IMR-90 (cell line): ENCODE measurements at regions not wholly inside any gene's neighbourhood (a gene's known extent, or its start where the extent isn't known, plus 50 kb on each side); places are given as distances from the start of the nearest gene placed in this dataset.

Experiments used
- ATAC-seq: fragments of 200-7000 bp; cut with Tn5 transposase; 2 replicates; pipeline ENCODE4 v1.9.1; 2020; ENCODE audit warnings: low read depth, mild to moderate bottlenecking, moderate library complexity
- BruUV-seq: library from RNA; stranded (reverse); fragments of 400-500 nt; replicated peaks from 2 replicates; lab custom pipeline; 2021; lab: Mats Ljungman, UMichigan
- CTCF ChIA-PET: fragments of 300-600 bp; formaldehyde crosslinking; extraction: SDS; loops from one replicate; lab custom pipeline; 2021; ENCODE audit warnings: antibody characterized with exemption; lab: Yijun Ruan, JAX
- POLR2A ChIA-PET: fragments of 300-600 bp; sonication (Branson Sonifier 250); formaldehyde crosslinking; loops from one replicate; lab custom pipeline; 2022; ENCODE audit warnings: antibody characterized with exemption; ENCODE audit not compliant: unreplicated experiment; lab: Charles Lee
- DNase-seq: peaks from one replicate; pipeline ENCODE4 v3.0.0; 2013
- H2AFZ ChIP-seq: replicated peaks from 2 replicates; pipeline ENCODE3; 2013; ENCODE audit warnings: low read length, mild to moderate bottlenecking; ENCODE audit not compliant: poor library complexity
- H2AK5ac ChIP-seq: 2 replicates; pipeline ENCODE4 v1.6.1; 2013; ENCODE audit warnings: low read depth, low read length, inconsistent platforms
- H2AK9ac ChIP-seq: replicated peaks from 2 replicates; pipeline ENCODE3; 2013; ENCODE audit warnings: mild to moderate bottlenecking, low read depth, low read length, moderate library complexity; ENCODE audit not compliant: poor library complexity
- H2BK120ac ChIP-seq: 2 replicates; pipeline ENCODE4 v1.6.1; 2013; ENCODE audit warnings: low read depth, low read length, inconsistent platforms
- H2BK15ac ChIP-seq: 3 replicates; pipeline ENCODE4 v1.6.1; 2013; ENCODE audit warnings: low read depth, low read length, inconsistent platforms
- H2BK20ac ChIP-seq: 2 replicates; pipeline ENCODE4 v1.6.1; 2013; ENCODE audit warnings: low read depth, mild to moderate bottlenecking, inconsistent platforms, low read length, moderate library complexity
- H2BK5ac ChIP-seq: 2 replicates; pipeline ENCODE4 v1.6.1; 2013; ENCODE audit warnings: mild to moderate bottlenecking, low read depth, low read length, inconsistent platforms; ENCODE audit not compliant: poor library complexity, severe bottlenecking
- H3K14ac ChIP-seq: replicated peaks from 2 replicates; pipeline ENCODE4 v1.6.1; 2013; ENCODE audit warnings: low read depth, low read length, inconsistent platforms
- H3K18ac ChIP-seq: 2 replicates; pipeline ENCODE4 v1.6.1; 2013; ENCODE audit warnings: low read depth, low read length, control low read depth
- H3K23ac ChIP-seq: 2 replicates; pipeline ENCODE4 v1.6.1; 2013; ENCODE audit warnings: low read depth, low read length, inconsistent platforms
- H3K27ac ChIP-seq: 2 replicates; pipeline ENCODE4 v1.5.1; 2013; ENCODE audit warnings: mild to moderate bottlenecking, control low read depth, low read length; ENCODE audit not compliant: insufficient read depth
- H3K27me3 ChIP-seq: 2 replicates; pipeline ENCODE4 v1.6.1; 2013; ENCODE audit warnings: low read length; ENCODE audit not compliant: control insufficient read depth, insufficient read depth
- H3K36me3 ChIP-seq: 2 replicates; pipeline ENCODE4 v1.6.1; 2013; ENCODE audit warnings: low read length, mixed read lengths; ENCODE audit not compliant: control insufficient read depth, insufficient read depth
- H3K4ac ChIP-seq: 2 replicates; pipeline ENCODE4 v1.6.1; 2013; ENCODE audit warnings: low read depth, low read length, inconsistent platforms
- H3K4me1 ChIP-seq: 2 replicates; pipeline ENCODE4 v1.6.1; 2013; ENCODE audit warnings: low read length, mixed read lengths; ENCODE audit not compliant: control insufficient read depth, insufficient read depth
- H3K4me2 ChIP-seq: 2 replicates; pipeline ENCODE4 v1.6.1; 2013; ENCODE audit warnings: low read depth, mild to moderate bottlenecking, control low read depth, low read length, moderate library complexity
- H3K4me3 ChIP-seq: 2 replicates; pipeline ENCODE4 v1.5.1; 2013; ENCODE audit warnings: low read depth, mild to moderate bottlenecking, control low read depth, low read length, moderate library complexity; ENCODE audit not compliant: insufficient read depth
- H3K56ac ChIP-seq: 2 replicates; pipeline ENCODE4 v1.6.1; 2013; ENCODE audit warnings: low read length, inconsistent platforms; ENCODE audit not compliant: insufficient read depth; ENCODE audit errors: extremely low read depth
- H3K79me1 ChIP-seq, 2 experiments: 2 replicates each; pipeline ENCODE4 v1.6.1; 2013; ENCODE audit warnings: low read length in 2 of 2, inconsistent platforms in 1 of 2, low read depth in 1 of 2
- H3K9ac ChIP-seq: 2 replicates; pipeline ENCODE4 v1.6.1; 2013; ENCODE audit warnings: low read depth, low read length, control low read depth
- H3K9me1 ChIP-seq: 2 replicates; pipeline ENCODE4 v1.6.1; 2013; ENCODE audit warnings: low read length, inconsistent platforms; ENCODE audit not compliant: insufficient read depth
- H3K9me3 ChIP-seq: 2 replicates; pipeline ENCODE4 v1.6.1; 2013; ENCODE audit warnings: low read length; ENCODE audit not compliant: control insufficient read depth, insufficient read depth
- H4K20me1 ChIP-seq: 2 replicates; pipeline ENCODE4 v1.6.1; 2013; ENCODE audit warnings: low read length, inconsistent platforms; ENCODE audit not compliant: insufficient read depth
- H4K5ac ChIP-seq: 2 replicates; pipeline ENCODE4 v1.6.1; 2013; ENCODE audit warnings: mild to moderate bottlenecking, low read depth, low read length, control low read depth
- H4K8ac ChIP-seq, 2 experiments: 2 replicates each; pipeline ENCODE4 v1.6.1; 2013; ENCODE audit warnings: low read depth in 2 of 2, low read length in 2 of 2, control low read depth in 1 of 2, inconsistent platforms in 1 of 2
- H4K91ac ChIP-seq: 2 replicates; pipeline ENCODE4 v1.6.1; 2013; ENCODE audit warnings: low read depth, low read length, inconsistent platforms; ENCODE audit not compliant: insufficient read depth
- BHLHE40 ChIP-seq: fragments of 150-350 bp; IDR thresholded peaks from 2 replicates; pipeline ENCODE4 v1.6.1; 2016; ENCODE audit warnings: mild to moderate bottlenecking, low read depth, low read length
- CEBPB ChIP-seq: IDR thresholded peaks from 2 replicates; pipeline ENCODE4 v1.6.1; 2012; ENCODE audit warnings: low read depth, low read length, improper control_type of control experiment
- CHD1 ChIP-seq: IDR thresholded peaks from 2 replicates; pipeline ENCODE4 v1.6.1; 2012; ENCODE audit warnings: low read depth, low read length, improper control_type of control experiment
- CTCF ChIP-seq: conservative IDR thresholded peaks from 2 replicates; pipeline ENCODE4 v1.5.1; 2012; ENCODE audit warnings: mild to moderate bottlenecking, low read depth, low read length, improper control_type of control experiment
- ELK1 ChIP-seq: fragments of 150-350 bp; IDR thresholded peaks from 2 replicates; pipeline ENCODE4 v1.6.1; 2016; ENCODE audit warnings: low read depth, mild to moderate bottlenecking, low read length, moderate library complexity, borderline replicate concordance
- FOS ChIP-seq: fragments of 150-350 bp; IDR thresholded peaks from 2 replicates; pipeline ENCODE4 v1.6.1; 2016; ENCODE audit warnings: low read depth, low read length
- MAFK ChIP-seq: IDR thresholded peaks from 2 replicates; pipeline ENCODE4 v1.6.1; 2012; ENCODE audit warnings: low read depth, low read length, improper control_type of control experiment
- MAZ ChIP-seq: IDR thresholded peaks from 2 replicates; pipeline ENCODE4 v1.6.1; 2012; ENCODE audit warnings: low read depth, mild to moderate bottlenecking, low read length, improper control_type of control experiment, moderate library complexity, borderline replicate concordance
- MXI1 ChIP-seq: IDR thresholded peaks from 2 replicates; pipeline ENCODE4 v1.6.1; 2012; ENCODE audit warnings: low read depth, mild to moderate bottlenecking, low read length, moderate library complexity, borderline replicate concordance
- NFE2L2 ChIP-seq: fragments of 150-350 bp; IDR thresholded peaks from 2 replicates; pipeline ENCODE4 v1.6.1; 2016; ENCODE audit warnings: low read depth, mild to moderate bottlenecking, low read length
- POLR2A ChIP-seq: IDR thresholded peaks from 2 replicates; pipeline ENCODE4 v1.6.1; 2012; ENCODE audit warnings: mild to moderate bottlenecking, low read depth, low read length
- RAD21 ChIP-seq: IDR thresholded peaks from 2 replicates; pipeline ENCODE4 v1.6.1; 2012; ENCODE audit warnings: low read length, improper control_type of control experiment
- RCOR1 ChIP-seq: IDR thresholded peaks from 2 replicates; pipeline ENCODE4 v1.6.1; 2012; ENCODE audit warnings: mild to moderate bottlenecking, low read length, improper control_type of control experiment; ENCODE audit not compliant: insufficient replicate concordance
- RFX5 ChIP-seq: IDR thresholded peaks from 2 replicates; pipeline ENCODE4 v1.8.0; 2012; ENCODE audit warnings: low read depth, mild to moderate bottlenecking, low read length, moderate library complexity
- SMC3 ChIP-seq: fragments of 150-350 bp; IDR thresholded peaks from 2 replicates; pipeline ENCODE4 v1.6.1; 2016; ENCODE audit warnings: low read depth, mild to moderate bottlenecking, antibody characterized with exemption, low read length, moderate library complexity
- USF2 ChIP-seq: fragments of 150-350 bp; IDR thresholded peaks from 2 replicates; pipeline ENCODE4 v1.6.1; 2017; ENCODE audit warnings: mild to moderate bottlenecking, antibody characterized with exemption, low read length, low read depth
- WGBS, 2 experiments: methylation state at CpG; one replicate each; pipeline versions ENCODE4 v1.1.5 to v1.1.7; 2013; ENCODE audit warnings: missing lambda C conversion rate in 2 of 2; ENCODE audit not compliant: insufficient read length in 1 of 2; ENCODE audit errors: extremely low coverage in 2 of 2; 5-methylcytosine and 5-hydroxymethylcytosine counted together
- dilution Hi-C: fragments of 300-500 bp; cut with HindIII; formaldehyde crosslinking; loops from one replicate; pipeline ENCODE4 v1.14.3; 2018; ENCODE audit warnings: low sequenced_read_pairs; ENCODE audit not compliant: unreplicated experiment
- in situ Hi-C: fragments of 300-500 bp; cut with MboI; formaldehyde crosslinking; loops from 3 replicates; pipeline ENCODE4 v1.14.3; 2019; ENCODE audit warnings: low sequenced_read_pairs, inconsistent platforms, mixed read lengths
- intact Hi-C: fragments of 100-400 bp; cut with micrococcal nuclease; formaldehyde crosslinking; loops from 2 replicates; pipeline ENCODE4 v1.10.0; 2022

- Histone ChIP-seq H4K20me1 (no peaks in the 10 kb centered on the region), H3K4me1 (no peaks in the 10 kb centered on the region; the same call in 1 of the 2 replicates), H3K9me3 (peaks cover 4% of the 10 kb centered on the region), H3K23ac (no peak overlapping the region), H2BK5ac (no peak overlapping the region), H3K9ac (no peak overlapping the region), H4K5ac (no peak overlapping the region), H3K36me3 (no peaks in the 10 kb centered on the region), H2AFZ (no peak overlapping the region), H3K4me3 (no peak overlapping the region), H2AK9ac (no peak overlapping the region), H3K27ac (no peak overlapping the region), H4K91ac (no peak overlapping the region), H2BK120ac (no peak overlapping the region), H4K8ac (no peak overlapping the region), H3K14ac (no peak overlapping the region; the same call in 1 of the 2 replicates), H3K4ac (no peak overlapping the region), H3K79me1 (no peaks in the 10 kb centered on the region), H2BK20ac (no peak overlapping the region), H2AK5ac (no peak overlapping the region), H3K56ac (no peak overlapping the region), H3K9me1 (no peaks in the 10 kb centered on the region), H3K4me2 (no peak overlapping the region), H3K27me3 (no peaks in the 10 kb centered on the region), H2BK15ac (0 out of 3 replicates have a peak overlapping the region, but pooled peaks have one; percentile 17), H3K18ac (no peak overlapping the region)
- TF ChIP-seq RCOR1 (no peak), RFX5 (no peak), MAZ (no peak), CEBPB (no peak), RAD21 (no peak), BHLHE40 (no peak), ELK1 (no peak), POLR2A (no peak), CHD1 (no peak), SMC3 (no peak), NFE2L2 (no peak), FOS (no peak), CTCF (no peak), MAFK (no peak), MXI1 (no peak), USF2 (no peak)
- intact Hi-C loops, result no loop called here
- DNase-seq (no peak), ATAC-seq (no peak)
- BruUV-seq, result no TSS peak
- POLR2A ChIA-PET, result no interaction called here
- in situ Hi-C loops, result no loop called here
- CTCF ChIA-PET, result no interaction called here
- dilution Hi-C loops, result no loop called here
- WGBS, 2 experiments, result 100% methylated on average over 1 of the region's 4 CpGs; no CpG with 5 or more reads in 1 of the 2 experiments
Observed at GRCh38 chr10:4007771-4008170, 222.8 kb upstream of the KLF6 start.
